H1 (cell line): ENCODE measurements at regions not wholly inside any gene's neighbourhood (a gene's known extent, or its start where the extent isn't known, plus 50 kb on each side); places are given as distances from the start of the nearest gene placed in this dataset.

Source experiments
- CBX8 ChIP-seq: fragments of 300-800, 300-1000 bp; sonication (generic); IDR thresholded peaks from 2 replicates; pipeline ENCODE4 v1.7.1; 2016; ENCODE audit warnings: low read depth, low read length, borderline replicate concordance
- CEBPB ChIP-seq: IDR thresholded peaks from 2 replicates; pipeline ENCODE4 v1.6.1; 2012; ENCODE audit warnings: low read depth, low read length
- CTCF ChIP-seq, 3 experiments: IDR thresholded peaks; 1 replicate in 2 of 3; 2 replicates in 1 of 3; pipeline versions ENCODE4 v1.5.1 to v1.6.1; 2011; ENCODE audit warnings: low read length in 3 of 3, mild to moderate bottlenecking in 3 of 3, inconsistent platforms in 2 of 3, low read depth in 1 of 3, moderate library complexity in 1 of 3; ENCODE audit not compliant: insufficient read depth in 1 of 3; ENCODE audit errors: control extremely low read depth in 1 of 3
- EP300 ChIP-seq, 2 experiments: IDR thresholded peaks; 1 replicate in 1 of 2; 2 replicates in 1 of 2; pipeline ENCODE4 v1.6.1; 2011 to 2012; ENCODE audit warnings: low read depth in 2 of 2, low read length in 2 of 2, mild to moderate bottlenecking in 2 of 2, borderline replicate concordance in 1 of 2, inconsistent platforms in 1 of 2, moderate library complexity in 1 of 2
- EZH2 ChIP-seq: fragments of 200-600 bp; sonication (generic); IDR thresholded peaks from 2 replicates; pipeline ENCODE4 v1.7.1; 2012; ENCODE audit warnings: low read depth, mild to moderate bottlenecking, moderate library complexity, low read length, inconsistent platforms; ENCODE audit not compliant: severe bottlenecking
- GTF2F1 ChIP-seq: IDR thresholded peaks from 2 replicates; pipeline ENCODE4 v1.6.1; 2012; ENCODE audit warnings: low read depth, low read length, improper control_type of control experiment, borderline replicate concordance
- HDAC6 ChIP-seq: IDR thresholded peaks from one replicate; pipeline ENCODE4 v1.7.1; 2012; ENCODE audit warnings: low read depth, mild to moderate bottlenecking, inconsistent platforms, low read length, moderate library complexity
- PHF8 ChIP-seq: fragments of 200-600 bp; sonication (generic); conservative IDR thresholded peaks from 2 replicates; pipeline ENCODE4 v1.7.1; 2012; ENCODE audit warnings: low read depth, mild to moderate bottlenecking, inconsistent platforms, low read length, moderate library complexity
- POLR2A ChIP-seq, 2 experiments: IDR thresholded peaks; 1 replicate in 1 of 2; 2 replicates in 1 of 2; pipeline ENCODE4 v1.6.1; 2011; ENCODE audit warnings: low read depth in 2 of 2, low read length in 2 of 2, mild to moderate bottlenecking in 2 of 2; ENCODE audit errors: control extremely low read depth in 1 of 2
- RAD21 ChIP-seq, 2 experiments: IDR thresholded peaks in 1 of 2; conservative IDR thresholded peaks in 1 of 2; 2 replicates each; pipeline ENCODE4 v1.6.1; 2011; ENCODE audit warnings: low read depth in 2 of 2, low read length in 2 of 2, improper control_type of control experiment in 1 of 2, inconsistent platforms in 1 of 2, mild to moderate bottlenecking in 1 of 2, moderate library complexity in 1 of 2
- RNF2 ChIP-seq: fragments of 200-900, 300-1000 bp; sonication (generic); IDR thresholded peaks from 2 replicates; pipeline ENCODE4 v1.7.1; 2016; ENCODE audit warnings: borderline replicate concordance, low read depth, mild to moderate bottlenecking, antibody characterized with exemption, low read length; ENCODE audit not compliant: poor library complexity, severe bottlenecking; ENCODE audit errors: missing control alignments
- TAF1 ChIP-seq: IDR thresholded peaks from 2 replicates; pipeline ENCODE4 v1.6.1; 2011; ENCODE audit warnings: mild to moderate bottlenecking, low read depth, low read length
- TCF12 ChIP-seq: IDR thresholded peaks from 2 replicates; pipeline ENCODE4 v1.6.1; 2011; ENCODE audit warnings: low read depth, mild to moderate bottlenecking, low read length

- TF ChIP-seq CBX8 (no peak), GTF2F1 (no peak), CTCF (IDR thresholded peaks at IDR 0.05; ENCODE audit: control extremely low read depth in 1 of 3, insufficient read depth in 1 of 3, low read depth in 1 of 3, low read length in 3 of 3) (no peak), PHF8 (no peak), EP300 (IDR thresholded peaks at IDR 0.05; ENCODE audit: borderline replicate concordance in 1 of 2, low read depth in 2 of 2, low read length in 2 of 2) (no peak), EZH2 (no peak), CEBPB (no peak), HDAC6 (no peak), TAF1 (no peak), RAD21 (IDR thresholded peaks at IDR 0.05 in 1 of 2, conservative IDR thresholded peaks at IDR 0.05 in 1 of 2; ENCODE audit: low read depth in 2 of 2, low read length in 2 of 2) (no peak), POLR2A (IDR thresholded peaks at IDR 0.05; ENCODE audit: control extremely low read depth in 1 of 2, low read depth in 2 of 2, low read length in 2 of 2) (no peak), RNF2 (no peak), TCF12 (no peak)
Observed at GRCh38 chr2:67076239-67076624, 320.9 kb upstream of the ETAA1 start.
